Sigmoid colon (tissue), 4 donors: ENCODE measurements at regions not wholly inside any gene's neighbourhood (a gene's known extent, or its start where the extent isn't known, plus 50 kb on each side); places are given as distances from the start of the nearest gene placed in this dataset.

ENCODE experiments used
- EP300 ChIP-seq, 4 donors: sonication (generic); formaldehyde crosslinking; IDR thresholded peaks; one replicate each; pipeline ENCODE4 v1.6.1; 2017; ENCODE audit warnings: antibody characterized with exemption in 4 of 4
- POLR2A ChIP-seq, 2 donors: fragments of 450-650 bp; IDR thresholded peaks; one replicate each; pipeline ENCODE4 v1.6.1; 2016; ENCODE audit warnings: antibody characterized with exemption in 2 of 2, mild to moderate bottlenecking in 2 of 2, moderate library complexity in 2 of 2
- TF ChIP-seq, protein P1 (sequence below), 4 experiments: fragments of 450-650 bp in 3 of 4; fragments of 200-600 bp in 1 of 4; IDR thresholded peaks; one replicate each; pipeline ENCODE4 v1.5.1; 2016 to 2019; ENCODE audit warnings: antibody characterized with exemption in 4 of 4, mild to moderate bottlenecking in 3 of 4, moderate library complexity in 2 of 4

DNA sequence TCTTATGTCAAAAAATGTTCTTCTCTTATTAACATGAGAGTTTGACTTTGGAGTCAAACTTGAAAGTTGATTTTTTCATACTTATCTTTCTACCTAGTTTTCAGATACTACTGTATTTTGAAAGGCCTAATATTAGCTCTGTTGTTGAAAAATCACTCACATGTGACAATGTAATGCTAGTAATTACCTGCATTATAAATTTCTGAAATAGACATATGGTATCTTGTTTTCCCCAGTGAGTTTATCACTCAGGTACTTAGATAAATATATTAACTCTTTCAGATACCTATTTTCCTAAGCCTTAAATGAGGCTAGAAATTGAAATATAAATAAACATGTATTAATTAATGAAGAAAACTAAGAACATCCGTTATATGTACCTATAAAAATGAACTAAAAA lies 2089.3 kb downstream of the MAT2B start:
- TF ChIP-seq, protein P1, sequence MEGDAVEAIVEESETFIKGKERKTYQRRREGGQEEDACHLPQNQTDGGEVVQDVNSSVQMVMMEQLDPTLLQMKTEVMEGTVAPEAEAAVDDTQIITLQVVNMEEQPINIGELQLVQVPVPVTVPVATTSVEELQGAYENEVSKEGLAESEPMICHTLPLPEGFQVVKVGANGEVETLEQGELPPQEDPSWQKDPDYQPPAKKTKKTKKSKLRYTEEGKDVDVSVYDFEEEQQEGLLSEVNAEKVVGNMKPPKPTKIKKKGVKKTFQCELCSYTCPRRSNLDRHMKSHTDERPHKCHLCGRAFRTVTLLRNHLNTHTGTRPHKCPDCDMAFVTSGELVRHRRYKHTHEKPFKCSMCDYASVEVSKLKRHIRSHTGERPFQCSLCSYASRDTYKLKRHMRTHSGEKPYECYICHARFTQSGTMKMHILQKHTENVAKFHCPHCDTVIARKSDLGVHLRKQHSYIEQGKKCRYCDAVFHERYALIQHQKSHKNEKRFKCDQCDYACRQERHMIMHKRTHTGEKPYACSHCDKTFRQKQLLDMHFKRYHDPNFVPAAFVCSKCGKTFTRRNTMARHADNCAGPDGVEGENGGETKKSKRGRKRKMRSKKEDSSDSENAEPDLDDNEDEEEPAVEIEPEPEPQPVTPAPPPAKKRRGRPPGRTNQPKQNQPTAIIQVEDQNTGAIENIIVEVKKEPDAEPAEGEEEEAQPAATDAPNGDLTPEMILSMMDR (IDR thresholded peaks at IDR 0.05): no peak
- no peak for TF ChIP-seq EP300 (IDR thresholded peaks at IDR 0.05)
- TF ChIP-seq POLR2A (IDR thresholded peaks at IDR 0.05): no peak
